ENCODE measurements at regions not wholly inside any gene's neighbourhood (a gene's known extent, or its start where the extent isn't known, plus 50 kb on each side); places are given as distances from the start of the nearest gene placed in this dataset.

- DNase-seq: no peak
- no peak for TF ChIP-seq CTCF (IDR thresholded peaks at IDR 0.05)
- Histone ChIP-seq H3K27me3 (ENCODE audit: control insufficient read depth in 2 of 2, insufficient read depth in 2 of 2, low read length in 2 of 2) (no peaks in the 10 kb centered on the region), H3K9me3 (replicated peaks in 1 of 2; ENCODE audit: control insufficient read depth in 1 of 2, insufficient read depth in 1 of 2, low read length in 2 of 2) (no peaks in the 10 kb centered on the region), H3K27ac (ENCODE audit: low read depth in 1 of 2, low read length in 2 of 2) (no peak overlapping the region), H3K36me3 (replicated peaks in 1 of 2; ENCODE audit: control insufficient read depth in 1 of 2, insufficient read depth in 2 of 2, low read length in 2 of 2) (no peaks in the 10 kb centered on the region), H3K4me2 (replicated peaks; ENCODE audit: extremely low read depth, low read length, poor library complexity, severe bottlenecking) (no peak overlapping the region), H3K9ac (ENCODE audit: insufficient read depth, low read length, poor library complexity, severe bottlenecking) (no peak overlapping the region), H4K20me1 (ENCODE audit: insufficient read depth, low read length) (no peaks in the 10 kb centered on the region), H3K79me2 (ENCODE audit: insufficient read depth, low read length) (no peaks in the 10 kb centered on the region), H2AFZ (ENCODE audit: insufficient read depth, low read depth, low read length, poor library complexity, severe bottlenecking) (no peak overlapping the region), H3K4me3 (replicated peaks in 1 of 3; ENCODE audit: low read depth in 2 of 3, low read length in 3 of 3) (no peak overlapping the region), H3K4me1 (ENCODE audit: control insufficient read depth in 1 of 2, insufficient read depth in 2 of 2, low read length in 2 of 2) (no peaks in the 10 kb centered on the region)
- intact Hi-C loops (cut with micrococcal nuclease): no loop called here
- Mint-ChIP-seq H3K27ac (no peak overlapping the region), H3K4me3 (no peak overlapping the region), H3K27me3 (ENCODE audit: low read depth in 3 of 3) (peaks cover 0 to 2% (median 0%) of the 10 kb centered on the region in 3 donors), H3K36me3 (no peaks in the 10 kb centered on the region), H3K9me3 (no peaks in the 10 kb centered on the region), H3K4me1 (no peaks in the 10 kb centered on the region)
- WGBS (ENCODE audit: insufficient coverage): no CpG with 5 or more reads among the region's 2 CpGs
These were observed 1274.1 kb upstream of the SPRY2 start for GRCh38 chr13:81615031-81615430.

- H3K27ac Mint-ChIP-seq: no peak overlapping the region
- no CpG with 5 or more reads among the region's 1 CpG for WGBS (ENCODE audit: insufficient coverage)
- TF ChIP-seq CTCF (IDR thresholded peaks at IDR 0.05): no peak
- no peak overlapping the region for H3K4me3 ChIP-seq (replicated peaks in 1 of 3; ENCODE audit: low read depth in 2 of 3, low read length in 3 of 3)
- H3K9ac ChIP-seq (ENCODE audit: insufficient read depth, low read length, poor library complexity, severe bottlenecking): no peak overlapping the region
- no peaks in the 10 kb centered on the region for H4K20me1 ChIP-seq (ENCODE audit: insufficient read depth, low read length)
- H3K4me1 ChIP-seq (ENCODE audit: control insufficient read depth in 1 of 2, insufficient read depth in 2 of 2, low read length in 2 of 2): no peaks in the 10 kb centered on the region
- H3K9me3 ChIP-seq (replicated peaks in 1 of 2; ENCODE audit: control insufficient read depth in 1 of 2, insufficient read depth in 1 of 2, low read length in 2 of 2): peaks cover 0 to 6% of the 10 kb centered on the region in 2 donors
- peaks cover 0 to 5% (median 0%) of the 10 kb centered on the region in 7 donors for H3K9me3 Mint-ChIP-seq
- no peaks in the 10 kb centered on the region for H3K36me3 Mint-ChIP-seq
- H3K4me2 ChIP-seq (replicated peaks; ENCODE audit: extremely low read depth, low read length, poor library complexity, severe bottlenecking): no peak overlapping the region
- H2AFZ ChIP-seq (ENCODE audit: insufficient read depth, low read depth, low read length, poor library complexity, severe bottlenecking): no peak overlapping the region
- H3K4me3 Mint-ChIP-seq: no peak overlapping the region
- H3K27ac ChIP-seq (ENCODE audit: low read depth in 1 of 2, low read length in 2 of 2): no peak overlapping the region
- no peaks in the 10 kb centered on the region for H3K36me3 ChIP-seq (replicated peaks in 1 of 2; ENCODE audit: control insufficient read depth in 1 of 2, insufficient read depth in 2 of 2, low read length in 2 of 2)
- H3K27me3 Mint-ChIP-seq (ENCODE audit: low read depth in 3 of 3): peaks cover 0 to 2% (median 0%) of the 10 kb centered on the region in 3 donors
- no peaks in the 10 kb centered on the region for H3K27me3 ChIP-seq (ENCODE audit: control insufficient read depth in 2 of 2, insufficient read depth in 2 of 2, low read length in 2 of 2)
- intact Hi-C loops (cut with micrococcal nuclease): no loop called here
- H3K79me2 ChIP-seq (ENCODE audit: insufficient read depth, low read length): no peaks in the 10 kb centered on the region
- no peaks in the 10 kb centered on the region for H3K4me1 Mint-ChIP-seq
- no peak for DNase-seq
These were observed 1269.7 kb upstream of the SPRY2 start for GRCh38 chr13:81610644-81611043.

All from CD14-positive monocyte (primary cell).